ENCODE measurements at regions not wholly inside any gene's neighbourhood (a gene's known extent, or its start where the extent isn't known, plus 50 kb on each side); places are given as distances from the start of the nearest gene placed in this dataset.

- 94% methylated on average over 3 of the region's 3 CpGs for WGBS
- H3K27ac ChIP-seq (ENCODE audit: low read depth, low read length): no peak overlapping the region
- H3K27me3 ChIP-seq (ENCODE audit: insufficient read depth, low read length): no peaks in the 10 kb centered on the region
- H3K4me1 ChIP-seq (ENCODE audit: insufficient read depth, low read length): no peaks in the 10 kb centered on the region
- H3K9me3 ChIP-seq (ENCODE audit: insufficient read depth, low read depth, low read length): no peaks in the 10 kb centered on the region
- no peak overlapping the region for H3K4me3 ChIP-seq (ENCODE audit: low read length)
- H3K36me3 ChIP-seq (ENCODE audit: insufficient read depth, low read length): no peaks in the 10 kb centered on the region
- H3K9ac ChIP-seq (ENCODE audit: low read depth, low read length): no peak overlapping the region
Measured at GRCh38 chr10:130435961-130436360, 299.8 kb downstream of the GLRX3 start.

- Histone ChIP-seq H3K27ac (ENCODE audit: low read depth, low read length) (no peak overlapping the region), H3K4me1 (ENCODE audit: insufficient read depth, low read length) (peaks cover 3% of the 10 kb centered on the region; the same call in 1 of the 2 replicates), H3K27me3 (ENCODE audit: insufficient read depth, low read length) (no peaks in the 10 kb centered on the region), H3K36me3 (ENCODE audit: insufficient read depth, low read length) (no peaks in the 10 kb centered on the region), H3K9ac (ENCODE audit: low read depth, low read length) (no peak overlapping the region), H3K9me3 (ENCODE audit: insufficient read depth, low read depth, low read length) (no peaks in the 10 kb centered on the region), H3K4me3 (ENCODE audit: low read length) (no peak overlapping the region)
- 98% methylated on average over 7 of the region's 7 CpGs for WGBS
Measured at GRCh38 chr10:130438861-130439260, 302.7 kb downstream of the GLRX3 start.

- H3K9ac ChIP-seq (ENCODE audit: low read depth, low read length): no peak overlapping the region
- H3K27me3 ChIP-seq (ENCODE audit: insufficient read depth, low read length): no peaks in the 10 kb centered on the region
- H3K4me1 ChIP-seq (ENCODE audit: insufficient read depth, low read length): peaks cover 3% of the 10 kb centered on the region; the same call in 1 of the 2 replicates
- 95% methylated on average over 6 of the region's 6 CpGs for WGBS
- no peaks in the 10 kb centered on the region for H3K36me3 ChIP-seq (ENCODE audit: insufficient read depth, low read length)
- no peaks in the 10 kb centered on the region for H3K9me3 ChIP-seq (ENCODE audit: insufficient read depth, low read depth, low read length)
- no peak overlapping the region for H3K27ac ChIP-seq (ENCODE audit: low read depth, low read length)
- no peak overlapping the region for H3K4me3 ChIP-seq (ENCODE audit: low read length)
Measured at GRCh38 chr10:130439766-130440165, 303.6 kb downstream of the GLRX3 start.

GRCh38 chr10:130440494-130440893 is 304.3 kb downstream of the GLRX3 start:
- Histone ChIP-seq H3K36me3 (ENCODE audit: insufficient read depth, low read length) (no peaks in the 10 kb centered on the region), H3K4me1 (ENCODE audit: insufficient read depth, low read length) (peaks cover 3% of the 10 kb centered on the region; the same call in 1 of the 2 replicates), H3K27ac (ENCODE audit: low read depth, low read length) (no peak overlapping the region), H3K9ac (ENCODE audit: low read depth, low read length) (no peak overlapping the region), H3K9me3 (ENCODE audit: insufficient read depth, low read depth, low read length) (no peaks in the 10 kb centered on the region), H3K4me3 (ENCODE audit: low read length) (no peak overlapping the region), H3K27me3 (ENCODE audit: insufficient read depth, low read length) (no peaks in the 10 kb centered on the region)
- WGBS: 87% methylated on average over 5 of the region's 5 CpGs

- Histone ChIP-seq H3K4me3 (ENCODE audit: low read length) (no peak overlapping the region), H3K4me1 (ENCODE audit: insufficient read depth, low read length) (peaks cover 3% of the 10 kb centered on the region; the same call in 1 of the 2 replicates), H3K9ac (ENCODE audit: low read depth, low read length) (no peak overlapping the region), H3K27ac (ENCODE audit: low read depth, low read length) (no peak overlapping the region), H3K9me3 (ENCODE audit: insufficient read depth, low read depth, low read length) (no peaks in the 10 kb centered on the region), H3K27me3 (ENCODE audit: insufficient read depth, low read length) (no peaks in the 10 kb centered on the region), H3K36me3 (ENCODE audit: insufficient read depth, low read length) (no peaks in the 10 kb centered on the region)
- 93% methylated on average over 14 of the region's 14 CpGs for WGBS
Measured at GRCh38 chr10:130440971-130441370, 304.8 kb downstream of the GLRX3 start.

- Histone ChIP-seq H3K27ac (ENCODE audit: low read depth, low read length) (no peak overlapping the region), H3K9me3 (ENCODE audit: insufficient read depth, low read depth, low read length) (no peaks in the 10 kb centered on the region), H3K9ac (ENCODE audit: low read depth, low read length) (no peak overlapping the region), H3K4me1 (ENCODE audit: insufficient read depth, low read length) (peaks cover 3% of the 10 kb centered on the region; the same call in 1 of the 2 replicates), H3K27me3 (ENCODE audit: insufficient read depth, low read length) (no peaks in the 10 kb centered on the region), H3K36me3 (ENCODE audit: insufficient read depth, low read length) (no peaks in the 10 kb centered on the region), H3K4me3 (ENCODE audit: low read length) (no peak overlapping the region)
- 91% methylated on average over 7 of the region's 7 CpGs for whole genome bisulfite sequencing
Measured at GRCh38 chr10:130443066-130443465, 306.9 kb downstream of the GLRX3 start.

GRCh38 chr10:130453036-130453720 is 317.0 kb downstream of the GLRX3 start:
- no peaks in the 10 kb centered on the region for H3K9me3 ChIP-seq (ENCODE audit: insufficient read depth, low read depth, low read length)
- H3K9ac ChIP-seq (ENCODE audit: low read depth, low read length): no peak overlapping the region
- no peaks in the 10 kb centered on the region for H3K27me3 ChIP-seq (ENCODE audit: insufficient read depth, low read length)
- H3K4me3 ChIP-seq (ENCODE audit: low read length): no peak overlapping the region
- no peak overlapping the region for H3K27ac ChIP-seq (ENCODE audit: low read depth, low read length)
- no peaks in the 10 kb centered on the region for H3K4me1 ChIP-seq (ENCODE audit: insufficient read depth, low read length)
- no peaks in the 10 kb centered on the region for H3K36me3 ChIP-seq (ENCODE audit: insufficient read depth, low read length)
- WGBS: 94% methylated on average over 21 of the region's 21 CpGs

- Histone ChIP-seq H3K4me3 (ENCODE audit: low read length) (no peak overlapping the region), H3K9me3 (ENCODE audit: insufficient read depth, low read depth, low read length) (no peaks in the 10 kb centered on the region), H3K36me3 (ENCODE audit: insufficient read depth, low read length) (no peaks in the 10 kb centered on the region), H3K27ac (ENCODE audit: low read depth, low read length) (no peak overlapping the region), H3K9ac (ENCODE audit: low read depth, low read length) (no peak overlapping the region), H3K27me3 (ENCODE audit: insufficient read depth, low read length) (no peaks in the 10 kb centered on the region), H3K4me1 (ENCODE audit: insufficient read depth, low read length) (no peaks in the 10 kb centered on the region)
- WGBS: 93% methylated on average over 17 of the region's 17 CpGs
Measured at GRCh38 chr10:130453721-130454542, 317.7 kb downstream of the GLRX3 start.

- 98% methylated on average over 7 of the region's 7 CpGs for WGBS
Measured at GRCh38 chr10:130454543-130455000, 318.4 kb downstream of the GLRX3 start.

GRCh38 chr10:130455111-130455695 is 319.0 kb downstream of the GLRX3 start:
- Histone ChIP-seq H3K36me3 (ENCODE audit: insufficient read depth, low read length) (no peaks in the 10 kb centered on the region), H3K4me1 (ENCODE audit: insufficient read depth, low read length) (no peaks in the 10 kb centered on the region), H3K4me3 (ENCODE audit: low read length) (no peak overlapping the region), H3K9ac (ENCODE audit: low read depth, low read length) (no peak overlapping the region), H3K9me3 (ENCODE audit: insufficient read depth, low read depth, low read length) (no peaks in the 10 kb centered on the region), H3K27ac (ENCODE audit: low read depth, low read length) (no peak overlapping the region), H3K27me3 (ENCODE audit: insufficient read depth, low read length) (no peaks in the 10 kb centered on the region)
- WGBS: 95% methylated on average over 9 of the region's 9 CpGs

More at GRCh38 chr10:130454543-130455000, 318.4 kb downstream of the GLRX3 start:
- H3K9ac ChIP-seq (ENCODE audit: low read depth, low read length): no peak overlapping the region
- no peaks in the 10 kb centered on the region for H3K27me3 ChIP-seq (ENCODE audit: insufficient read depth, low read length)
- no peak overlapping the region for H3K4me3 ChIP-seq (ENCODE audit: low read length)
- no peaks in the 10 kb centered on the region for H3K4me1 ChIP-seq (ENCODE audit: insufficient read depth, low read length)
- H3K36me3 ChIP-seq (ENCODE audit: insufficient read depth, low read length): no peaks in the 10 kb centered on the region
- no peaks in the 10 kb centered on the region for H3K9me3 ChIP-seq (ENCODE audit: insufficient read depth, low read depth, low read length)
- H3K27ac ChIP-seq (ENCODE audit: low read depth, low read length): no peak overlapping the region

GRCh38 chr10:130455791-130456190 is 319.6 kb downstream of the GLRX3 start:
- H3K4me1 ChIP-seq (ENCODE audit: insufficient read depth, low read length): no peaks in the 10 kb centered on the region
- no peak overlapping the region for H3K27ac ChIP-seq (ENCODE audit: low read depth, low read length)
- WGBS: 95% methylated on average over 6 of the region's 7 CpGs
- H3K36me3 ChIP-seq (ENCODE audit: insufficient read depth, low read length): no peaks in the 10 kb centered on the region
- H3K9ac ChIP-seq (ENCODE audit: low read depth, low read length): no peak overlapping the region
- no peaks in the 10 kb centered on the region for H3K9me3 ChIP-seq (ENCODE audit: insufficient read depth, low read depth, low read length)
- H3K4me3 ChIP-seq (ENCODE audit: low read length): no peak overlapping the region
- no peaks in the 10 kb centered on the region for H3K27me3 ChIP-seq (ENCODE audit: insufficient read depth, low read length)

Measured in HUES64 (cell line).